ENCODE measurements at regions not wholly inside any gene's neighbourhood (a gene's known extent, or its start where the extent isn't known, plus 50 kb on each side); places are given as distances from the start of the nearest gene placed in this dataset.

- TF ChIP-seq EMX1 (CRISPR knock-in tag; IDR thresholded peaks at IDR 0.05) (no peak), ATF6 (CRISPR knock-in tag; IDR thresholded peaks at IDR 0.05) (no peak), ETV6 (CRISPR knock-in tag; IDR thresholded peaks at IDR 0.05) (no peak), OVOL2 (CRISPR knock-in tag; IDR thresholded peaks at IDR 0.05; ENCODE audit: borderline replicate concordance) (no peak)
- Mint-ChIP-seq H3K27ac (no peak overlapping the region), H3K4me3 (no peak overlapping the region), H3K36me3 (no peaks in the 10 kb centered on the region), H3K9me3 (no peaks in the 10 kb centered on the region), H3K27me3 (ENCODE audit: low read depth) (no peaks in the 10 kb centered on the region), H3K4me1 (0 out of 2 replicates have a peak, but pooled peaks cover 6% of the 10 kb centered on the region)
- CTCF ChIA-PET = no interaction called here
- DNase-seq (ENCODE audit: low spot score) (no peak), ATAC-seq (no peak)
- POLR2A ChIA-PET = no interaction called here
Observed at GRCh38 chr14:98014851-98015615, 1217.9 kb downstream of the VRK1 start.

- no peak overlapping the region for H3K4me3 Mint-ChIP-seq
- TF ChIP-seq ZNF416 (CRISPR knock-in tag; IDR thresholded peaks at IDR 0.05) (no peak), ZBTB43 (CRISPR knock-in tag; IDR thresholded peaks at IDR 0.05) (no peak), PRRX2 (CRISPR knock-in tag; IDR thresholded peaks at IDR 0.05) (no peak), TEAD4 (CRISPR knock-in tag; IDR thresholded peaks at IDR 0.05) (no peak), ZNF423 (CRISPR knock-in tag; IDR thresholded peaks at IDR 0.05) (no peak), TCF7 (CRISPR knock-in tag; IDR thresholded peaks at IDR 0.05; ENCODE audit: low read depth) (no peak), ZNF396 (CRISPR knock-in tag; IDR thresholded peaks at IDR 0.05; ENCODE audit: borderline replicate concordance) (no peak), AR (CRISPR knock-in tag; IDR thresholded peaks at IDR 0.05) (no peak), FOXP1 (CRISPR knock-in tag; IDR thresholded peaks at IDR 0.05; ENCODE audit: borderline replicate concordance) (no peak)
- ATAC-seq (no peak), DNase-seq (ENCODE audit: low spot score) (no peak)
- H3K9me3 Mint-ChIP-seq = no peaks in the 10 kb centered on the region
- H3K27ac Mint-ChIP-seq = no peak overlapping the region
- CTCF ChIA-PET = no interaction called here
- no peaks in the 10 kb centered on the region for H3K27me3 Mint-ChIP-seq (ENCODE audit: low read depth)
- H3K36me3 Mint-ChIP-seq = no peaks in the 10 kb centered on the region
- POLR2A ChIA-PET = no interaction called here
- H3K4me1 Mint-ChIP-seq = 0 out of 2 replicates have a peak, but pooled peaks cover 6% of the 10 kb centered on the region
Observed at GRCh38 chr14:98015921-98016320, 1218.7 kb downstream of the VRK1 start.

GRCh38 chr14:98018628-98019027 is 1221.4 kb downstream of the VRK1 start:
- no peak for ATAC-seq
- Mint-ChIP-seq H3K27ac (no peak overlapping the region), H3K36me3 (no peaks in the 10 kb centered on the region), H3K27me3 (ENCODE audit: low read depth) (no peaks in the 10 kb centered on the region), H3K4me3 (no peak overlapping the region), H3K4me1 (peaks cover 21% of the 10 kb centered on the region), H3K9me3 (no peaks in the 10 kb centered on the region)
- TF ChIP-seq ZNF263 (CRISPR knock-in tag; IDR thresholded peaks at IDR 0.05; ENCODE audit: low read depth) (no peak), ZNF138 (CRISPR knock-in tag; conservative IDR thresholded peaks at IDR 0.05) (no peak), ZNF425 (CRISPR knock-in tag; conservative IDR thresholded peaks at IDR 0.05) (no peak)
- CTCF ChIA-PET = interaction anchor here (1.3 kb wide), 1 partner anchor 40 kb away, joined by 3 read pairs; no protein-coding TSS in a partner anchor
- no peak for DNase-seq (ENCODE audit: low spot score)
- POLR2A ChIA-PET = no interaction called here

Data from WTC11 (cell line).